Activated gamma-delta T cell (primary cell): ENCODE measurements at regions not wholly inside any gene's neighbourhood (a gene's known extent, or its start where the extent isn't known, plus 50 kb on each side); places are given as distances from the start of the nearest gene placed in this dataset.
"Not testable (repeated sequence)": the region's sequence is repeated elsewhere in the genome, so short reads cannot be mapped to it uniquely, and the experiment has no call there.

Experiments
- DNase-seq: peaks from one replicate; lab custom pipeline; 2025; lab: John Stamatoyannopoulos, UW

DNA sequence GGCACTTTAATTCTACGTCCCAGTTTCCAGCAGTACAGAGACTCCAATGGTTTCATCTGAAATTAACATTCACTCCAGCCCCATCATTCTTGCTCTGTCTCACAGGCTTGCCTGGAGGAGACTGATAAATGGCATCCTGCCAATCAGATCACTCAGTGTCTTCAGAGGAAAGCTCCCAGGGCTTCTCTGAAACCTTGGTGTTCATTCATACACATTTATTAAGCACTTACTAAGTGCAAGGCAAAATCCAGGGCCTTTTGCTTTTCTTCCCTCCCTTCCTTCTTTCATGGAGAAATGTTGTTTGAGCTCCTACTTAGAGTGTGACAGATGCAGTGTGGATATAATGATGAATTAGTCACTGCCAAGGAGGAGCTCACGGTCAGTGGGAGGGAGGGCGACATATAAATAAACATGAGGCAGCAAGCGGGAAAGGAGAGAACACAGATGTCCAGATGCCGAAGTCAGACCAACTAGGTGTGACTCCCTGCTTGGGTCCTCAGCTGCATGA, 106.7 kb upstream of the DTNBP1 start:
- DNase-seq: no peak

DNA sequence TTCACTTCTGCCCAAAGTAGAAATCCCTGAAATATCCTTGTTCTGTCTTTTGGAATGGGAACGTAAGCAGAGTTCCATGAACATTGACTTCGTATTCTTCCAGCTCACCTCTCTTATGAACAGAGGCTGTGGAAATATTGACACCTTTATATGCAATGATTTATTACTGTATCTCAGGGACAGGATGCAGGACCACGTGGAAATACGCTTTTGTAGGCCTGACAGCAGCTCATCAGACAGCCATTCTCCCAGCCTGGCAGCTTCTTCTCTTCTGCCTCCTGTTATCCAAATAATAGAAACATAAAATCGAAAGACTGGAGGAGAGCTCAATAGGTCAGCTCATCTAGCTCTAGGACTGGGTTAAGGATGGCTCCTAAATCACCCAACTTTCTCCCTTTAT, 106.2 kb upstream of the DTNBP1 start:
- no peak for DNase-seq

DNA sequence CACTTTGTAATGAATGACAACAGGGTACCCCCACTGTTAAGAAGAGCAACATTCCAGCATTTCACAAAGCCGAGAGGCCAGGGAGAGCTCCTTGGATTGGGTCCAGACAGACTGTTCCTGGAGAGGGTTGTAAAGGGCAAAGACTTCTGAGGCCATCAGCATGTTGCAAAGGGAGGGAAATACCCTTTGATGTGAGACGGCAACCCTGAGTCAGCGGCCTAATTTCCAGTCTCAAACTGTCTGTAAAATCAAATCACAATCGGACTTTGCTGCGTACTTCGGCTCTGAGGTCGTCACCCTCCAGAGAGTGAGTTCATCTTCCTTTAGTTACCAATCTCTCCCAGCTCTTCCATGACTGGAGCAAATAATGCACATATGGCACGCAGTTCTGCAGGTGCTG, 101.0 kb upstream of the DTNBP1 start:
- no peak for DNase-seq

DNA sequence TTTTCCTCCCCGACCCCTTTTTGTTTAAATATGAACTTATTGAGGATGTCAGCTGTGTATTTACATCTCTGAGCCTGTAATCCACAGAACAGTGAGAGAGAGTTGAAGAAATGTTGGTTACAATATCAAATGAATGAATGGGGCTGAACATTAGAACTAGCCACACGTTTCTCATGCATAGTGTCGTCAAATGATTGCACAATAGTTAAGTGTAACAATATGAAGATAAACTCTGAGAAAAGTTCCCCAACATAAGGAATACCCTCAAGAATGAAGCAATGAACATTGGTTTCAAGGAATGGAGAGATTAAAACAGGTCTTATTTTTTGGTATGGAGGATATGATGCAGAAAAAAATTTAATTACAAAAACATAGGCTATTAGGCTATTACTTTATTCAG, 100.5 kb upstream of the DTNBP1 start:
- no peak for DNase-seq

DNA sequence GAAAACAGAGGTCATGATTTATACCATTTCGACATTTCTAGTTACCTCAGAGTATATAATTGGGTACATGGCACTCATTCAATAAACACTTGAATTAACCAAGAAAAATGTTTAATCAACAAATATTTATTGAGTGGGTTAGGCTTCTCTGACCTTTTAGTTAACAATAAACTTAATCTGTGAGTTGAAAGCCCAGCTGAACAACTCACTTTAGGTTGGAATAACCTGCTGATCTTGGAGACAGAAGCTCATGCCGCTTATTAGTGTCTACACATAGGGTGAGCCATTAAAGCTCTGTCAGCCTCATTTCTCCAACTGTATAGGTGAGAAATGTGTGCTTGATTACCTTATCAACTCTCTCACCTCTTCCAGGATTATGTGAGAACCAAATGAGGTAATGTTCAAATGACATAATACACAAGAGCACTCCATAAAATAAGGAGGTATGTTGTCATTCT, 98.2 kb upstream of the DTNBP1 start:
- no peak for DNase-seq

DNA sequence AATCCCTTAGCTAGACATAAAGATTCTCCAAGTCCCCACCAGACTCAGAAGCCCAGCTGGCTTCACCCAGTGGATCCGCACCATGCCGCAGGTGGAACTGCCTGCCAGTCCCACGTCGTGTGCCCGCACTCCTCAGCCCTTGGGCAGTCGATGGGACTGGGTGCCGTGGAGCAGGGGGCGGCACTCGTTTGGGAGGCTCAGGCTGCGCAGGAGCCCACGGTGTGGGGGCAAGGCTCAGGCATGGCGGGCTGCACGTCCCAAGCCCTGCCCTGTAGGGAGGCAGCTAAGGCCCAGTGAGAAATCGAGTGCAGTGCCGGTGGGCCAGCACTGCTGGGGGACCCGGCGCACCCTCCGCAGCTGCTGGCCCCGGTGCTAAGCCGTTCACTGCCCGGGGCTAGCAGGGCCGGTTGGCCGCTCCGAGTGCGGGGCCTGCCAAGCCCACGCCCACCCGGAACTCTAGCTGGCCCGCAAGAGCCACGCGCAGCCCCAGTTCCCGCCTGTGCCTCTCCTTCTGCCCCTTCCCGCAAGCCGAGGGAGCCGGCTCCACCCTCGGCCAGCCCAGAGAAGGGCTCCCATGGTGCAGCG, 95.9 kb upstream of the DTNBP1 start:
- DNase-seq: no peak

DNA sequence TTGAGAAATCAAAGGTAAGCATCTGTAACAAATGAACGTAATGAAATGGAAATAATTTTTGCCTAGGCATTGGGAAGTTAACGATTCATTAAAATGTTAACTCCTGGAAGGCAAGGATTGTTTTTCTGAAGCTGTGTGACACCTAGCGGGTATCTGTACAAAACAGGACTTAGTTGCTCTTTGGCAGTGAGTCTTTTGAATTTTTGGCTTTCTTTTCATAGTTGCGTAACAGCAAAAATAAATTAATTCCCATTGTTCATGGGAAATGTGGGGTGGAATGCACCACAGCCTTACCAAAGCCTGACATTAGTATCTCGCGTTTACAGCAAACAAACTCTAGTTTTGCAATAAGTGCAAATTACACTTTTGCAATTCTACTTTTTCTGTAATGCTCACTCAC, 92.7 kb upstream of the DTNBP1 start:
- no peak for DNase-seq

DNA sequence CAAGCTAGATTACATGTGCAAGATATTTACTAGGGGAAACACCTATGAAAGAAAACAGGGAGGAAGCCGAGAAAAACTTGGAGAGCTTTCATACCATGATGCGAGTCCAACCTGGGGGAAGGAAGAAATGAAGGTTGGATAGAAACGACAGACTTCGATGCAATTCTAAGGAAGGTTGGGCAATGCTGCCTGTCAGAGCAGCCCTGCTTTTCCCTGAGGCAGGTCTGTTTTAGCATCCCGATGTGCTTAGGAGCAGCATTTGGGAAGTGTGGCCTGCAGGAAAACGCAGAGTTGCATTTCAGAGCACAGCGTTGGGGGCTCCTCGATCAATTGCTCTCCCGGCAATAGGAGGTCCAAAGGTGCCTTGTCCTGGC, 91.9 kb upstream of the DTNBP1 start:
- no peak for DNase-seq

DNA sequence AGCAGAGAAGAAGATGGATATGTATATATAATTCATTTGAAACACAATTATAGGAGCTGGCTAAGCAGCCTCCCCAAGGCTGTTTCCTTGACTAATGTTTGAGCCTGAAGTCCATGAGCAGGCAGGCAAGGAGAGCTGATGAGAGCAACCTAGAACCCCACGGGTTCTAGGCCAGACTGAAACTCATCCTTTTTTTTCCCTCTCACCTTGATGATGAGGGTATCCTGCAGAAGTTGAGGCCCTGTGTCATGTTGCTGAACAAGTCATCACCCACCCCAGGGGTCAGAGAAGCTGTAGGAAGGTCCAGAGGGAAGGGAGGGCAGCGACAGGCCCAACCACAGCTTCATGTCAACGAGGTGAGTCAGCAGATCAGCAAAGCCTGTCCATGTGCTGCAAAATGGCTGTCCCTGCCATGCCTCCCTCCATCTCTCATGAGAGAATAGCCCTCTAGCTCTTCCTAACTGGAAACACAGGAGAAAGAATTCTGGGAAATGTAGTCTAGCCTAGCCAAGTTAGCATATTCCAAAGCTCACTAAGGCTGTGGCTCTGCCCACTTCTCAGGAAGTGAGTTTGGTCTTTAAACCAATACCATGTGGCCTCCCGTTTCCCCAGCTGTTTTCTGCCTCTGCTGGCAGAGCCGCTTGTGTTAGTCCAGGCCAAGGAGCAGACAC, 91.3 kb upstream of the DTNBP1 start:
- no peak for DNase-seq

DNA sequence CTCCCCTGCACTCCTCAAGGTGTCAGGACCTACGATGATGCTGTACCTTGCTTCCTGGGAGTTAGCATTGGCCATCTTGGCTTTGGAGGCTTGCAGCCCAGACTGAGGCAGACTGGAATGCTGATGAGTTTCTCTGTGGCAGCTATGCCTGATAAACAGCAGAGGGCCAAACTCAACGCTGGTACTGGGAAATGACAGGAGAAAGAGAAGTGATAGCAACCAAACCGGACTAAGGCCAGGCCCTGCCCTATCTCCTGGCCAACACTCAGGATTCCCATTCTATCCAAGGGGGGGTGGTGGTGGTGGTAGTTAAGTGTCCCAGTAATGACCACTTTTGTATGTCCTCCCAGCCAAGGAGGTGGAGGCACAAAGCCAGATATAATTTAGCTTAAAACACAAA, 90.0 kb upstream of the DTNBP1 start:
- no peak for DNase-seq

DNA sequence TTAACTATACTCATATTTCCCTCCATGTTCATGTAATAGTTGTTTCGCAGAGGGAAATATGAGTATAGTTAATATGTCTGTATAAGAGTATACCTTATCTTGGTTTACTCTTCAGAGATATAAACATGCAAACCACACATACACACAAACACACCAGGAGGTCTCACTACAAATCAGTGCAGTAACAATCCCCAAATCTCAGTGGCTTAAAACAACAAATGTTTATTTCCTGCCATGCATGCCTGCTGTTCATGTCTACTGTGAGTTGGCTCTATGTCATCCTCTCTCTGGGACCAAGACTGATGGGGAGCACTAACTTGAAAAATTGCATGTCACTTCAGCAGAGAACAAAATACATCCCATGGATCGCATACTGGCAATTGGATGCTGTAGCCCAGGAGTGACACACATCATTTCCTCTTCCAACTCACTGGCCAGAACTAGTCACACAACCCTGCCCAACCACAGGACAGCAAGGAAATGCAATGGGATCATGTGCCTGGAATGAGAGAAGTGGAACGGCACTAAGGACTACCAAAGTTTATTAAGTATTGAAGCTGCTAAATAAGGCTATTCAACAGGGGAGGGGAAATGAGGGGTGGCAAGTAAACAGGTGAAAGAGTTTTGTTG, 89.0 kb upstream of the DTNBP1 start:
- DNase-seq: no peak

DNA sequence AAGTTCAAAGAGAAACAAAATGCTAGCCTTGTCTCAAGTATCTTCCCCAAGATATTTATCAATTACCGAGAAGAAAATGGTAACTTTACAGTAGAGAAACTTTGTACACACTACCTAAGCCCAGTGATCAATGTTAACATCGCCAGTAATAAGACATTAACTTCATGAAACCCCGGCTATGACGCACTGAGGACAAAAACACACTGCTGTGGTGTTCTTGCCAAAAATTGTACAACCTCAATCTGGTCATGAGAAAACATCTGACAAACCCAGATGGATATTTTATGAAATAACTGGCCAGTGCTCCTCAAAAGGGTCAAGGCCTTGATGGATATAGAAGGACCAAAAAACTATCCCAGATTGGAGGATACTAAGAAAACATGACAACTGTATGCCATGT, 85.5 kb upstream of the DTNBP1 start:
- DNase-seq: no peak

DNA sequence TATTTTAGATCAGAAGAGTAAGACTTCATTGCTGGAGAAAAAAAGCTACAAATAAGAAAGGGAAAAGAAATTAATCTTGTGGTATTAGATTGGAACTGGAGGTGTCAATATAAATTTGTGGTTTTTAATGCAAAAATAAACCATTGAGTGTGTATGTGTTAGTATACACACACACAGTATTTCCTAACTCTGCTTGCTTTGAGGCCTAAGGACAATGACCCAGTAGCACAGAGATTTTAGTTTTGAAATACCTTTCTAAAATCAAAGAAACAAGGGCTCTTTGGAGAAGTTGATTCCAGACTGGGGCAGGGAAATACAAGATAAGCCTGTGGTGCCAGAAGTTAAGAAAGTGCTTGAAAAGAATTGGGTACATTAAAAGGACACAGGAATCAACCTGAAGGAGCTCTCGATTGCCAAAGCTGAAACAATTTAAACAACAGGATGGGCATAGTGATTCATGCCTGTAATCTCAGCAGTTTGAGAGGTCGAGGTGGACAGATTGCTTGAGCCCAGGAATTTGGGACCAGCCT, 84.6 kb upstream of the DTNBP1 start:
- no peak for DNase-seq

DNA sequence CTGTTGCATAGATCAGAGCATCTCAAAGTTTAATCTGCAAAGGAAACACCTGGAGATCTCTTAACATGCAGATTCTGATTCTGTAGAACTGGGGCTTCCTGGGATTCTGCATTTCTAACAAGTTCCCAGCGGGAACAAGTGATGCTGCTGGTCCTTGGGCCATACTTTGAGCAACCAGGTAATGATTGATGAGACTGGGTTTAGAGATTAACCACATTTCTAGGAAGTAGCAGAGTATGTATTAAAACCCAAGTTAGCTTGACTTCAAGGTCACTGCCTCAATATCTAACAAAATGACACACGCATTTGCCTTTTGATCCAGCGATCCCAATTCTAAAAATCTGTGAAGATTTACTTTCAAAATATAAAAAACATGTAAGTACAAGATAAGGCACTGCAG, 83.0 kb upstream of the DTNBP1 start:
- DNase-seq: no peak

DNA sequence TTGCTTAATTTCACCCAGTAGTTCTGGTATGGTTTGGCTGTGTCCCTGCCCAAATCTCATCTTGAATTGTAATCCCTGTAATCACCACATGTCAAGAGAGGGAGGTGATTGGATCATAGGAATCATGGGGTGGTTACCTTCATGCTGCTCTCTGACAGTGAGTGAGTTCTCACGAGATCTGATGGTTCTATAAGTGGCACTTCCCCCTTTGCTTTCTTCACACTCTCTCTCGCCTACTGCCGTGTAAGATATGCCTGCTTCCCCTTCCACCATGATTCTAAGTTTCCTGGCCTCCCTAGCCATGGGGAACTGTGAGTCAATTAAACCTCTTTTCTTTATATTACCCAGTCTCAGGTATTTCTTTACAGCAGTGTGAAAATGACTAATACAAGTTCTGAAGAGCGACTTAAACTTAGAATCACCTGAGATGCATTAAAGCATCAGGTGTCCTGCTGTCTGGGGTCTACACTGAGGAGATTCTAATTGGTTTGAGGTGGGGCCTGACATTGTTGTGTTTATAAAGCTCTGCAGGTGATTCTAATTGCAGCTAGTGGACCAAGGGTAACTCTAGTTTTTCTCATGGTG, 82.1 kb upstream of the DTNBP1 start:
- no peak for DNase-seq

DNA sequence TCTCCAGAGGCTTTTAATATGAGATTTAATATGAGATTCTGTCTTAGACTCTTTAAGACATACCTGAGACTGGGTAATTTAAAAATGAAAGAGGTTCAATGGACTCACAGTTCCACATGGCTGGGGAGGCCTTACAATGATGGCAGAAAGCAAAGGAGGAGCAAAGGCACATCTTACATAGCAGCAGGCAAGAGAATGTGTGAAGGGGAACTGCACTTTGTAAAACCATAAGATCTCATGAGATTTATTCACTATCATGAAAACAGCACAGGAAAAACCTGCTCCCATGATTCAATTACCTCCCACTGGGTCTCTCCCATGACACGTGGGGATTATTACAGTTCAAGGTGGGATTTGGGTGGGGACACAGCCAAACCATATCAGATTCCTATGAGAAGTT, 79.2 kb upstream of the DTNBP1 start:
- DNase-seq: not testable (repeated sequence)

DNA sequence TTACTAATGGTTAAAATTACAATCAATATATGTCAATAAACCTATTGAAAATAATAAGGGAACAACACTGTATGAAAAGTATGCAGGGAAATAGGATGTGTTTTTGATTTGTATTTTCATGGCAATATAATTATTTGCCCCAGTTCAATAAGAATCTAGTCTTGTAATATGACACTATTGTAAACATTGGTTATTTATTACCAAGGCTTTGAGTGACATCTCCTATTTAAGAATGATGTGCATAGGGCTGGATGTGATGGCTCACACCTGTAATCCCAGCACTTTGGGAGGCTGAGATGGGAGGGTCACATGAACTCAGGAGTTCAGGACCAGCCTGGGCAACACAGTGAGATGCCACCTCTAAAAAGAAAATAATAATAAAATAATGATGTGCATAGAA, 78.6 kb upstream of the DTNBP1 start:
- no peak for DNase-seq

DNA sequence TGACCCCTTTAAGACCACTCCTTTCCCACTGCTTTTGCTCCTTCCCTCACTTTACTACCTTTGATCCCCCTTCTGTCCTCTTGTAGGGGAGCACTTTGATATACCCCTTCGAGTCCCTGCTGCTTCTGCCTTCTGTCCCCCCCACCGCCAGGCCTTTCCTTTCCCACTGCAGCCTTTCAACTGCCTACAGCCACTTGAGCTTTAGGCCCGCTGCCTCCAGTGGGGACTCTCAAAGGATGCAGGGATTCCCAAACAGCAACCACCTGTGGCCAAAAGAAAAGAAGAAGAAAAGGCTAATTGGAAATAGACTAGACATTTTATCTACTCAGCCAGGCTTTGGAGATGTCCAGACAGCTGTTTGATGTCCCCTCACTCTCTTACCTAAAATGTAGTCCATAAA, 77.0 kb upstream of the DTNBP1 start:
- no peak for DNase-seq

DNA sequence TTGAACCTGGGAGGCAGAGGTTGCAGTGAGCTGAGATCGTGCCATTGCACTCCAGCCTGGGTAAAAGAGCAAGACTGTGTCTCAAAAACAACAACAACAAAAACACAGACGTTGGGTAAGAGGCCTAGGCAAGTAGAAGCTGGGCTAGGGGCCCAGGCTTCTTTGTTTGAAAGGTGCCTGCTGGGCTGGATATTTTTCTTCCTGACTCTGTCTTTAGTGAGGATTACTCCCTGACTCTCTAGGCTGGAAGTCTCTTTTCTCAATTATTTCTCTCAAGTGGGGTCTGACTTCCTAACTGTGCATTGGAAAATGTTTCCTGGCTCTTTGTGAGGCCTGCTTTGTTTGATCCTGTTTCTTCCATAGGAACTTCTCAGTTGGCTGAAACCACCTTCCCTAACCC, 76.5 kb upstream of the DTNBP1 start:
- no peak for DNase-seq

DNA sequence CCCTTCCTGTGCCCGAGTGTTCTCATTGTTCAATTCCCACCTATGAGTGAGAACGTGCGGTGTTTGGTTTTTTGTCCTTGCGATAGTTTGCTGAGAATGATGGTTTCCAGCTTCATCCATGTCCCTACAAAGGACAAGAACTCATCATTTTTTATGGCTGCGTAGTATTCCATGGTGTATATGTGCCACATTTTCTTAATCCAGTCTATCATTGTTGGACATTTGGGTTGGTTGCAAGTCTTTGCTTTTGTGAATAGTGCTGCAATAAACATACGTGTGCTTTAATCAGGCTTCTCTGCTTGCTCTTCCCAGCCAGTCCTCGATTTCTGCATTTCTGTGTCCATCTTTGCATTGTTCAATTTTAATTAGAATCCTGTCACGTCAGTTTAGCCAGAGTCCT, 75.4 kb upstream of the DTNBP1 start:
- DNase-seq: not testable (repeated sequence)

DNA sequence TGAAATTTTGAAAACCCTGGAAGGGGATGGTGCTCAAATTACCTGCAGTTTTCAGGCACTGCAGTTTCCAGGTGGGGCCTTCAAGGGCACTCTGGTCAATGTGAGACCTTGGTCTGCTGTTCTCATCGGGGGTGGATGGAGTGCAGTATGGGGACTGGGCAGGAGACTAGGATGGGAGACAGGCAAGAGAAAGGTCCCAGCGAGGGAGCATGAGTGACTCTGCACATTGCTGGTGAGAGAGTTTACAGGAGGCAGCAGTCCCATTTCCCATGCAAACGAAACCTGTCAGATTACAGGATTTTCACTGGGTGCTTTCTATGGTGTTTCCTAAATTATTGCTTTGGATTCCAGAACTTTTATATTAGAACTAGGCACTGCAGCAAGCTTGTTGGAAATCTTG, 73.5 kb upstream of the DTNBP1 start:
- DNase-seq: no peak

DNA sequence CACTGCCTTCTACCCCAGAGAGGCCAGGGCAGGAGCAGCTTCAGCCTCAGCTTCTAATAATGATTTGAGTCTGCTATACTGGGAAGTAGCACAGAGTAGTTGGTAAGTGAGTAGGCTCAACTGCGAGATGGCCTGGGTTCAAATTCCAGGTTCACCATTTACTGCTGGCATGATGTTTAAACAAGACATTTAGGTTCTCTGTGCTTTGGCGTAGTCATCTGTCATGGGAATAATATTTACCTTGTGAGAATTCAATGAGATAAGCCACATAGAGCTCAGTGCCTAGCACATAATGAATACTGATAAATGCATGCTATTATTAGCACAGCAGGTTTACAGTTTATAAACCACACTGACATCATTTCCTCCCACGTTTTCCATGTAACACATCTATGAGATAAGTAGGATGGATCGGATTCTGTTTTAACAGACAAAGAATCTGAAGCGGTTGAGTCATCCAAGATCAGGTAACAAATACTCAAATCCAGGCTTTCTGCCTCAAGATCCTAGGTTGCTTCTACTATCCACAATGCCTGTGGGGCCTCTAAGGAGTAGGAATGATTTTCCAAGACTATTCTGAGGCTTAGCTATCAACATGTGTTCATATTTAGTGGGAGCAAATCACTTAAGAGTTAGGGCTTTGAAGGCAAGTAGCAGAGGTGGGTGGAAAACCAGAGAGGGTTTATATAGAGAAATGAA, 72.9 kb upstream of the DTNBP1 start:
- no peak for DNase-seq
